SKM-1 (cell line): ENCODE measurements at regions not wholly inside any gene's neighbourhood (a gene's known extent, or its start where the extent isn't known, plus 50 kb on each side); places are given as distances from the start of the nearest gene placed in this dataset.
A peak's percentile ranks its signal among the peaks of the same experiment; 100 is the strongest.

Source experiments
- DNase-seq: peaks from one replicate; lab custom pipeline; 2025; ENCODE audit not compliant: unreplicated experiment; lab: John Stamatoyannopoulos, UW

- peak; percentile 16 for DNase-seq
Measured at GRCh38 chr3:6526861-6527260, 334.1 kb upstream of the GRM7 start.

- no peak for DNase-seq
Measured at GRCh38 chr3:6528951-6529350, 332.0 kb upstream of the GRM7 start.

- DNase-seq, result no peak
Measured at GRCh38 chr3:6531153-6531552, 329.8 kb upstream of the GRM7 start.

- no peak for DNase-seq
Measured at GRCh38 chr3:6532101-6532500, 328.8 kb upstream of the GRM7 start.

- DNase-seq, result no peak
Measured at GRCh38 chr3:6540981-6541380, 319.9 kb upstream of the GRM7 start.

- DNase-seq, result no peak
Measured at GRCh38 chr3:6542795-6543194, 318.1 kb upstream of the GRM7 start.

GRCh38 chr3:6549296-6549695 is 311.6 kb upstream of the GRM7 start:
- DNase-seq, result no peak

GRCh38 chr3:6551165-6551564 is 309.8 kb upstream of the GRM7 start:
- DNase-seq, result no peak

- DNase-seq, result no peak
Measured at GRCh38 chr3:6560259-6560658, 300.7 kb upstream of the GRM7 start.

GRCh38 chr3:6567241-6567640 is 293.7 kb upstream of the GRM7 start:
- DNase-seq, result no peak

- DNase-seq, result no peak
Measured at GRCh38 chr3:6568999-6569493, 291.9 kb upstream of the GRM7 start.

- no peak for DNase-seq
Measured at GRCh38 chr3:6571448-6571847, 289.5 kb upstream of the GRM7 start.

GRCh38 chr3:6577584-6577983 is 283.3 kb upstream of the GRM7 start:
- no peak for DNase-seq

GRCh38 chr3:6578526-6578925 is 282.4 kb upstream of the GRM7 start:
- no peak for DNase-seq

GRCh38 chr3:6580808-6581207 is 280.1 kb upstream of the GRM7 start:
- DNase-seq, result no peak

- DNase-seq, result no peak
Measured at GRCh38 chr3:6585360-6585759, 275.6 kb upstream of the GRM7 start.

- no peak for DNase-seq
Measured at GRCh38 chr3:6600237-6600636, 260.7 kb upstream of the GRM7 start.

GRCh38 chr3:6601374-6601773 is 259.5 kb upstream of the GRM7 start:
- no peak for DNase-seq

GRCh38 chr3:6602329-6602728 is 258.6 kb upstream of the GRM7 start:
- no peak for DNase-seq

- DNase-seq, result no peak
Measured at GRCh38 chr3:6605227-6605626, 255.7 kb upstream of the GRM7 start.

- no peak for DNase-seq
Measured at GRCh38 chr3:6608843-6609242, 252.1 kb upstream of the GRM7 start.

- no peak for DNase-seq
Measured at GRCh38 chr3:6612034-6612616, 248.8 kb upstream of the GRM7 start.

GRCh38 chr3:6622260-6622659 is 238.7 kb upstream of the GRM7 start:
- DNase-seq, result no peak
